Keratinocyte (primary cell): ENCODE measurements at regions not wholly inside any gene's neighbourhood (a gene's known extent, or its start where the extent isn't known, plus 50 kb on each side); places are given as distances from the start of the nearest gene placed in this dataset.

Experiments
- DNase-seq: peaks from one replicate; pipeline ENCODE4 v3.0.0-alpha.2; 2011; ENCODE audit warnings: low read depth, missing footprints, low spot score
- FAIRE-seq: peaks from 2 replicates; lab custom pipeline; 2011; peaks lifted over from hg19 to GRCh38; lab: Jason Lieb, UNC
- H2AFZ ChIP-seq: 2 replicates; pipeline ENCODE4 v1.6.0; 2012; ENCODE audit warnings: low read length, control low read depth, inconsistent platforms; ENCODE audit not compliant: control insufficient read depth
- H3K27ac ChIP-seq: 2 replicates; pipeline ENCODE4 v1.5.1; 2011; ENCODE audit warnings: low read length; ENCODE audit not compliant: control insufficient read depth, insufficient read depth
- H3K27me3 ChIP-seq: 3 replicates; pipeline ENCODE4 v1.6.0; 2011; ENCODE audit warnings: low read length; ENCODE audit not compliant: control insufficient read depth, insufficient read depth; ENCODE audit errors: extremely low read depth
- H3K36me3 ChIP-seq, 2 experiments: 2 replicates in 1 of 2; 3 replicates in 1 of 2; pipeline ENCODE4 v1.5.1; 2011; ENCODE audit warnings: low read length in 2 of 2, mild to moderate bottlenecking in 1 of 2; ENCODE audit not compliant: control insufficient read depth in 2 of 2, insufficient read depth in 2 of 2; ENCODE audit errors: extremely low read depth in 1 of 2
- H3K4me1 ChIP-seq: 3 replicates; pipeline ENCODE4 v1.5.1; 2011; ENCODE audit warnings: low read length; ENCODE audit not compliant: control insufficient read depth, insufficient read depth; ENCODE audit errors: extremely low read depth
- H3K4me2 ChIP-seq: 3 replicates; pipeline ENCODE4 v1.6.0; 2011; ENCODE audit warnings: low read depth, low read length; ENCODE audit not compliant: control insufficient read depth, insufficient read depth; ENCODE audit errors: extremely low read depth
- H3K4me3 ChIP-seq, 3 experiments: fragments of 200-600 bp in 1 of 3; sonication (generic) in 1 of 3; 2 replicates in 2 of 3; 3 replicates in 1 of 3; pipeline ENCODE4 v1.5.1; 2011 to 2016; ENCODE audit warnings: low read length in 3 of 3, mild to moderate bottlenecking in 3 of 3, control low read depth in 2 of 3, inconsistent platforms in 1 of 3, low read depth in 1 of 3, mixed read lengths in 1 of 3, mixed run types in 1 of 3, moderate library complexity in 1 of 3; ENCODE audit not compliant: control insufficient read depth in 2 of 3, insufficient read depth in 2 of 3; ENCODE audit errors: extremely low read depth in 1 of 3
- H3K79me2 ChIP-seq: 2 replicates; pipeline ENCODE4 v1.6.0; 2012; ENCODE audit warnings: low read length; ENCODE audit not compliant: control insufficient read depth, insufficient read depth
- H3K9ac ChIP-seq: 3 replicates; pipeline ENCODE4 v1.6.0; 2011; ENCODE audit warnings: low read length; ENCODE audit not compliant: control insufficient read depth, insufficient read depth; ENCODE audit errors: extremely low read depth
- H3K9me1 ChIP-seq: 3 replicates; pipeline ENCODE4 v1.6.0; 2011; ENCODE audit warnings: low read length; ENCODE audit not compliant: control insufficient read depth, insufficient read depth; ENCODE audit errors: extremely low read depth
- H3K9me3 ChIP-seq: 2 replicates; pipeline ENCODE4 v1.5.1; 2012; ENCODE audit warnings: low read depth, low read length; ENCODE audit not compliant: control insufficient read depth
- H4K20me1 ChIP-seq: 3 replicates; pipeline ENCODE4 v1.6.0; 2011; ENCODE audit warnings: low read length; ENCODE audit not compliant: control insufficient read depth, insufficient read depth; ENCODE audit errors: extremely low read depth
- EZH2 ChIP-seq: IDR thresholded peaks from one replicate; pipeline ENCODE4 v1.6.1; 2012; ENCODE audit warnings: inconsistent platforms, mild to moderate bottlenecking, low read length, moderate library complexity
- dilution Hi-C: fragments of 300-500 bp; cut with MboI; formaldehyde crosslinking; loops from one replicate; pipeline ENCODE4 v1.7.0; 2020; ENCODE audit warnings: low sequenced_read_pairs; ENCODE audit not compliant: extremely low pct_ligation_motif_present
- TF ChIP-seq, protein P1 (sequence below), 3 experiments: IDR thresholded peaks in 1 of 3; conservative IDR thresholded peaks in 1 of 3; optimal IDR thresholded peaks in 1 of 3; 2 replicates in 2 of 3; 3 replicates in 1 of 3; pipeline versions ENCODE3 to v1.5.1; 2011; ENCODE audit warnings: low read length in 3 of 3, mild to moderate bottlenecking in 3 of 3, moderate library complexity in 2 of 3, control low read depth in 1 of 3, inconsistent platforms in 1 of 3; ENCODE audit not compliant: insufficient read depth in 2 of 3; ENCODE audit errors: extremely low read depth in 1 of 3

DNA sequence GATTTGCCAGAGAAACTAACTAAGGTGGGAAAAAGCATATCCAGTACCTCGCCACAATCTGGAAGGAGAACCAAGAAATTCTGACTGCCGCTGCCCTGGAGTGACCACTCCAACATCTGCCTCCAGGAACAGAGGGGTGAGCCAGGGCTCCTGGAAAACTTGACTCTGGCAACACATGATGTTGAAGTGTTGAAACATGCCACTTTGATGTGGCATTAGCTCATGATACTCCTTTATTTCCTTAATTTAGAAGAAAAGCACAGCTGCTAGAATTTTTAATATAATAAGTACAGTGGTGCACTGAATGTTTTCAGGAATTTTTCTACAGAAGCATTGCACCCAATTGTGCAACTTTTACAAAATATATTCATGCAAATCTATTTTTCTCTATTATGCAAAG, 109.9 kb upstream of the BCL6 start:
- no peaks in the 10 kb centered on the region for H3K79me2 ChIP-seq
- no peak overlapping the region for H2AFZ ChIP-seq
- H3K27me3 ChIP-seq: no peaks in the 10 kb centered on the region
- H3K9me3 ChIP-seq: peaks cover 4% of the 10 kb centered on the region
- dilution Hi-C loops: no loop called here
- H4K20me1 ChIP-seq: no peaks in the 10 kb centered on the region
- no peak for FAIRE-seq
- no peak overlapping the region for H3K9ac ChIP-seq
- no peak overlapping the region for H3K4me3 ChIP-seq
- H3K27ac ChIP-seq: no peak overlapping the region
- no peaks in the 10 kb centered on the region for H3K36me3 ChIP-seq
- no peak overlapping the region for H3K4me2 ChIP-seq
- peaks cover 12% of the 10 kb centered on the region for H3K4me1 ChIP-seq
- TF ChIP-seq, protein P1, sequence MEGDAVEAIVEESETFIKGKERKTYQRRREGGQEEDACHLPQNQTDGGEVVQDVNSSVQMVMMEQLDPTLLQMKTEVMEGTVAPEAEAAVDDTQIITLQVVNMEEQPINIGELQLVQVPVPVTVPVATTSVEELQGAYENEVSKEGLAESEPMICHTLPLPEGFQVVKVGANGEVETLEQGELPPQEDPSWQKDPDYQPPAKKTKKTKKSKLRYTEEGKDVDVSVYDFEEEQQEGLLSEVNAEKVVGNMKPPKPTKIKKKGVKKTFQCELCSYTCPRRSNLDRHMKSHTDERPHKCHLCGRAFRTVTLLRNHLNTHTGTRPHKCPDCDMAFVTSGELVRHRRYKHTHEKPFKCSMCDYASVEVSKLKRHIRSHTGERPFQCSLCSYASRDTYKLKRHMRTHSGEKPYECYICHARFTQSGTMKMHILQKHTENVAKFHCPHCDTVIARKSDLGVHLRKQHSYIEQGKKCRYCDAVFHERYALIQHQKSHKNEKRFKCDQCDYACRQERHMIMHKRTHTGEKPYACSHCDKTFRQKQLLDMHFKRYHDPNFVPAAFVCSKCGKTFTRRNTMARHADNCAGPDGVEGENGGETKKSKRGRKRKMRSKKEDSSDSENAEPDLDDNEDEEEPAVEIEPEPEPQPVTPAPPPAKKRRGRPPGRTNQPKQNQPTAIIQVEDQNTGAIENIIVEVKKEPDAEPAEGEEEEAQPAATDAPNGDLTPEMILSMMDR (optimal IDR thresholded peaks at IDR 0.05 in 1 of 3, IDR thresholded peaks at IDR 0.05 in 1 of 3, conservative IDR thresholded peaks at IDR 0.05 in 1 of 3; ENCODE audit: extremely low read depth in 1 of 3, insufficient read depth in 2 of 3, low read length in 3 of 3): no peak
- no peak for TF ChIP-seq EZH2
- no peak for DNase-seq
- H3K9me1 ChIP-seq: no peaks in the 10 kb centered on the region

DNA sequence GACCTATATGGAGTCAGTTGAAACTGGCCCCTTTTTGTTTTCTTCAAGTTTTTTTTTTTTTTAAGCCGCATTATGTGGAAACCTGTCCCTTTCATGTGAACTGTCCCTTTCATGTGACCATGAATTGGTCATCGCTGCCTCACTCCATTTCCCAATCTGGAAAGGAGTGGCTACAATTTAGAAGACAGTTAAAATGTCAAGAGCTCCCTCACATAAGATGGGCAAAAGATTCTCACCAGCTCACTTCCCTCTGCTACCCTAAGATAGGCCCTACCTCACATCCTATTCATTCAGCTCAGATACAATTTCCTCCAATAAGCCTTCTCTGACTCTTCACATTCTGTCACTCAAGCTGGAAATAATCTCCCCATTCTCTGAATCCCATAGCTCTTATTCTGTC, 111.3 kb upstream of the BCL6 start:
- Histone ChIP-seq H3K27me3 (no peaks in the 10 kb centered on the region), H3K9me1 (no peaks in the 10 kb centered on the region), H3K4me2 (no peak overlapping the region), H3K79me2 (no peaks in the 10 kb centered on the region), H2AFZ (no peak overlapping the region), H3K4me1 (peaks cover 12% of the 10 kb centered on the region), H3K4me3 (no peak overlapping the region), H3K9me3 (peaks cover 4% of the 10 kb centered on the region), H4K20me1 (no peaks in the 10 kb centered on the region), H3K36me3 (no peaks in the 10 kb centered on the region), H3K27ac (no peak overlapping the region), H3K9ac (no peak overlapping the region)
- no peak for FAIRE-seq
- no peak for DNase-seq
- TF ChIP-seq EZH2: no peak
- TF ChIP-seq, protein P1 (optimal IDR thresholded peaks at IDR 0.05 in 1 of 3, IDR thresholded peaks at IDR 0.05 in 1 of 3, conservative IDR thresholded peaks at IDR 0.05 in 1 of 3; ENCODE audit: extremely low read depth in 1 of 3, insufficient read depth in 2 of 3, low read length in 3 of 3): no peak
- dilution Hi-C loops: no loop called here
